ENCODE measurements at regions not wholly inside any gene's neighbourhood (a gene's known extent, or its start where the extent isn't known, plus 50 kb on each side); places are given as distances from the start of the nearest gene placed in this dataset.

- Mint-ChIP-seq H3K4me3 (no peak overlapping the region), H3K36me3 (ENCODE audit: insufficient read depth in 1 of 3, low read depth in 3 of 3) (no peaks in the 10 kb centered on the region), H3K27ac (no peak overlapping the region), H3K9me3 (no peaks in the 10 kb centered on the region), H3K4me1 (peaks cover 10 to 14% of the 10 kb centered on the region in 2 experiments), H3K27me3 (ENCODE audit: low read depth) (peaks cover 5% of the 10 kb centered on the region; the same call in 1 of the 2 replicates)
- Histone ChIP-seq H3K9ac (ENCODE audit: extremely low read depth, insufficient read length, low read length) (no peak overlapping the region), H3K56ac (ENCODE audit: insufficient read length, low read depth, low read length) (no peak overlapping the region), H3K23me2 (ENCODE audit: insufficient read length, low read depth, low read length, poor library complexity, severe bottlenecking) (no peaks in the 10 kb centered on the region), H3K23ac (ENCODE audit: insufficient read length, low read depth, low read length) (no peak overlapping the region), H3K79me1 (ENCODE audit: insufficient read depth, low read depth, low read length, poor library complexity, severe bottlenecking) (no peaks in the 10 kb centered on the region), H2BK120ac (ENCODE audit: low read depth, low read length, poor library complexity, severe bottlenecking) (no peak overlapping the region), H2BK12ac (ENCODE audit: insufficient read length, low read depth, low read length) (no peak overlapping the region), H3K27ac (ENCODE audit: insufficient read length, low read depth, low read length) (no peak overlapping the region), H2AK5ac (ENCODE audit: insufficient read length, low read length) (no peak overlapping the region), H3K14ac (ENCODE audit: insufficient read depth, low read length) (no peak overlapping the region), H4K91ac (ENCODE audit: insufficient read length, low read depth, low read length) (no peak overlapping the region), H4K5ac (ENCODE audit: insufficient read length, low read depth, low read length) (no peak overlapping the region), H2BK20ac (ENCODE audit: low read depth, low read length, poor library complexity, severe bottlenecking) (no peak overlapping the region), H3K18ac (ENCODE audit: insufficient read length, low read depth, low read length) (no peak overlapping the region), H3K9me3 (ENCODE audit: control insufficient read depth, low read depth, low read length) (no peaks in the 10 kb centered on the region), H4K20me1 (ENCODE audit: control insufficient read depth, insufficient read depth, insufficient read length) (no peaks in the 10 kb centered on the region), H2BK15ac (ENCODE audit: low read depth, low read length) (no peak overlapping the region), H2AFZ (ENCODE audit: low read length) (no peak overlapping the region), H3K79me2 (ENCODE audit: insufficient read depth, low read length) (no peaks in the 10 kb centered on the region), H4K8ac (replicated peaks; ENCODE audit: insufficient read length, low read depth, low read length) (no peak overlapping the region), H3T11ph (ENCODE audit: low read length) (no peak overlapping the region), H3K4me1 (ENCODE audit: insufficient read depth, low read length) (no peaks in the 10 kb centered on the region), H3K27me3 (ENCODE audit: insufficient read depth, low read length) (no peaks in the 10 kb centered on the region), H2BK5ac (ENCODE audit: insufficient read length, low read length) (no peak overlapping the region), H3K4ac (ENCODE audit: low read depth, low read length) (no peak overlapping the region), H3K4me2 (ENCODE audit: insufficient read depth, insufficient read length, low read length) (no peak overlapping the region)
- TF ChIP-seq, protein P1, sequence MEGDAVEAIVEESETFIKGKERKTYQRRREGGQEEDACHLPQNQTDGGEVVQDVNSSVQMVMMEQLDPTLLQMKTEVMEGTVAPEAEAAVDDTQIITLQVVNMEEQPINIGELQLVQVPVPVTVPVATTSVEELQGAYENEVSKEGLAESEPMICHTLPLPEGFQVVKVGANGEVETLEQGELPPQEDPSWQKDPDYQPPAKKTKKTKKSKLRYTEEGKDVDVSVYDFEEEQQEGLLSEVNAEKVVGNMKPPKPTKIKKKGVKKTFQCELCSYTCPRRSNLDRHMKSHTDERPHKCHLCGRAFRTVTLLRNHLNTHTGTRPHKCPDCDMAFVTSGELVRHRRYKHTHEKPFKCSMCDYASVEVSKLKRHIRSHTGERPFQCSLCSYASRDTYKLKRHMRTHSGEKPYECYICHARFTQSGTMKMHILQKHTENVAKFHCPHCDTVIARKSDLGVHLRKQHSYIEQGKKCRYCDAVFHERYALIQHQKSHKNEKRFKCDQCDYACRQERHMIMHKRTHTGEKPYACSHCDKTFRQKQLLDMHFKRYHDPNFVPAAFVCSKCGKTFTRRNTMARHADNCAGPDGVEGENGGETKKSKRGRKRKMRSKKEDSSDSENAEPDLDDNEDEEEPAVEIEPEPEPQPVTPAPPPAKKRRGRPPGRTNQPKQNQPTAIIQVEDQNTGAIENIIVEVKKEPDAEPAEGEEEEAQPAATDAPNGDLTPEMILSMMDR (conservative IDR thresholded peaks at IDR 0.05), result no peak
- no peak for DNase-seq
- WGBS (ENCODE audit: extremely low coverage, insufficient read length, low lambda C conversion rate), result no CpG with 5 or more reads among the region's 3 CpGs
Measured at GRCh38 chr20:56698297-56698696, 69.2 kb downstream of the TFAP2C start.
